ENCODE measurements at regions not wholly inside any gene's neighbourhood (a gene's known extent, or its start where the extent isn't known, plus 50 kb on each side); places are given as distances from the start of the nearest gene placed in this dataset.
"Not testable (repeated sequence)": the region's sequence is repeated elsewhere in the genome, so short reads cannot be mapped to it uniquely, and the experiment has no call there.

GRCh38 chr2:160731415-160731814, 237.8 kb upstream of the RBMS1 start:
- no peak for DNase-seq (ENCODE audit: low read depth)

- no peak for DNase-seq (ENCODE audit: low read depth)
These were observed 238.2 kb upstream of the RBMS1 start for GRCh38 chr2:160731856-160732255.

- DNase-seq (ENCODE audit: low read depth), result no peak
These were observed 242.1 kb upstream of the RBMS1 start for GRCh38 chr2:160735696-160736095.

- DNase-seq (ENCODE audit: low read depth), result no peak
These were observed 242.8 kb upstream of the RBMS1 start for GRCh38 chr2:160736148-160737028.

DNA sequence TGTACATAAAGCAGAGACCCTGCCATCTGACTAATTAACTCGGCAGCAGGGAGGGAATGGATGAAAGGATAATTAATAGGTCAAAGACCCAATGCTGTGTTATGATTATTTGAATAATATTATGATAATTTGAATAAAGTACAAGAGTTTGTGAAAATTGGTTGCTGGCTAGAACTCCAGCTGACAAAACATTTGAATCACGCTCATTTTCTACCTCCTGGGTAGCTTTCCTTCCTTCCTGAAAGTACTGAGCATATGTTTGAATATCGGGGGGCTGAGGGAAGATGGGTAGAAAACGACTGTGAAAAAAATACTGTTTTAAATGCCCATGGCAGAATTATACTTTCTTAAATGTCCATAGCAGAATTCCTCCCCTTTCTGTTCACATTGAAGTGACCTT, 243.6 kb upstream of the RBMS1 start:
- no peak for DNase-seq (ENCODE audit: low read depth)

GRCh38 chr2:160741271-160741670, 247.7 kb upstream of the RBMS1 start:
- DNase-seq (ENCODE audit: low read depth), result no peak

GRCh38 chr2:160741815-160742214, 248.2 kb upstream of the RBMS1 start:
- no peak for DNase-seq (ENCODE audit: low read depth)

DNA sequence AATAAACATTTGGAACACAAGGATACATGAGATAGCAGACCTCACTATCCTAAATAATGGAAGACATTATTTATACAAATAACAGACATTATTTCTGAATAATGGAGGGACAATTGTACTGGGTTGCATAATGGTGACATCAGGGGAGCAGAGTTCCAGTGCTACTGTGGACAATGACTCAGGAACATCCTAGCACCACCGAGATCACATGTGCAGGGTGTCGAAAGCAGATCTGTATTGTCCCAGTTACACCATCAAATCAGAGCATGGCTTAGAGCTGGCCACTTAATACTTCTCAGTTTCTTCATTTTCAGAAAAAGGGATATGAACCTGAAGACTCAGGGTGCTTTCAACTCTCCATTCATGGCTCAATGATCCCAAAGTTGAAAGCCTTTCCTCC, 249.1 kb upstream of the RBMS1 start:
- no peak for DNase-seq (ENCODE audit: low read depth)

DNA sequence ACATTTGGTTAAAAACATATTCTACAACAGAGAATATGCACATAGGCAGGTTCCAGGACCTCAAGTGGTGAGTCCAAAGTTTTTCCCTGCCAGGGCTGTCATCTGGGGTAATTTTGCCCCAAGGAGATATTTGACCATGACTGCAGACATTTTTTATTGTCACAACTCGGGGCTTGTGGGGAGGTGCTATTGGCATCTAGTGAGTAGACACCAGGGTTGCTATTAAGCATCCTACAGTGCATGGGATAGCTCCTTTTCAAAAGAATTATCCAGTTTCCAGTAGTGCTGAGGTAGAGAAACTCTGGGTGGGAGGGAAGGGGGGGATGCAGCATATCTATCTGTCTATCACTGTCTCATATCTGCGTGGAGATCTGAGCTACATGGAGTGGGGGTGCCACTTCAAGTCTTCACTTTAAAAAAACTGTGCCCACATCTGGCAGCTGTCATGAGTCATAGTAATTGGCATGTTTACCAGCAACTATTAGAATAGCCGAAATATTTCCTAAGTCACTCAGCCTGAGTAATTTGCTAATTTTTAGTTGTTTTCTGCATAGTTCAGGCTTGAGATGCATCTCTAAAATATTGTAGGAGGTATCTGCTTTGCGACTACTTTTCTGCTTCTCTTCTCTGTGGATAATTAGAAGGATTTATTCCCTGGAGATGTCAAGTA, 254.0 kb upstream of the RBMS1 start:
- no peak for DNase-seq (ENCODE audit: low read depth)

DNA sequence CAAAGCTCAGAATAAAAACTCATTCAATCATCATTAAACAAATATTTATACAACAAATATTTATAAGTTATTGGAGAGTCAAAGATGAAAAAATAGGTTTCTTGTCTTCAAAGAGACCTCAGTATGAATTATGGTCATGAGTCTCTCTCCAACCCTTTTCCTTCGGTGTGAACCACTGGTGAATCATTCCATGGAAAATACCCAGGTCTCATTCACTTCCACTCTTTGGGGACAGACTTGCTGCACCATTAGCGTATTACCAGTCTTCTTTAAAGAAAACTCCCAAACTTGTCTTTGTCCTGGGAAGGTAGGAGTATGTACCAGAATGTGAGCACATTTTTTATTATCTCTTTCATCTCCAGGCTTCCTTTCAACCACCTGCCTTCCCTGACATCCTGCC, 257.4 kb upstream of the RBMS1 start:
- no peak for DNase-seq (ENCODE audit: low read depth)

- DNase-seq (ENCODE audit: low read depth), result no peak
These were observed 259.1 kb upstream of the RBMS1 start for GRCh38 chr2:160752475-160753330.

DNA sequence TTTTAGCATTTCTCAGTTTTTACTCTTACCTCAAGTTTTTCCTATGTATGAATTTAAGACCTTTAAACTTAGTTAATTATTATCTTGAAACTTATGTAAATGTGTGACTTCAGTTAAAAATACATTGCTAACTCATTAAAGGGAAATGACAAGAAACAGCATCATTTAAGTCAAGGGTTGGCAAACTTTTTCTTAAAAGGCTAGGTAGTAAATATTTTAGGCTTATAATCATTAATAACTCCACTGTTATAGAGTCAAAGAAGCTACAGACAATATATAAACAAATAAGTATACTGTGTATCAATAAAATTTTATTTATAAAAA, 259.7 kb upstream of the RBMS1 start:
- DNase-seq (ENCODE audit: low read depth), result no peak

GRCh38 chr2:160753960-160754359, 260.4 kb upstream of the RBMS1 start:
- no peak for DNase-seq (ENCODE audit: low read depth)

DNA sequence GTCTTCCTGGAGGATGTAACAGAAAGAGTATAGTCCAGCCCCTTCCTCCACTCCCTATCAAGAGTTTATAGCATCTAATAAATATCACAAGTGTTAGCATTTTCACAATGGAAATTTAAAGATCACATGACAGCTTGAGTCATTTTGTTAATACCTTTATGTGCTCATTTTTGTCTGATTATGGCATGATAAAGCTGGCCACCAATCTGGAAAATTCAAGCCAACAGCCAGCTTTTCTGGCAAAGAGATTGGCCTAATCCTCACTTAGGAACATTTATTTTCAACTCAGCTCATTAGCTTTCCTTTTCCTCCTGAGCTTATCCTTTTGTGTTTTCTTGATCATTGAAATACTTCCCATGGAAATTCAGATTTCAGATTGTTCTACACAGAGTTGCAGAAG, 262.9 kb upstream of the RBMS1 start:
- no peak for DNase-seq (ENCODE audit: low read depth)

- not testable (repeated sequence) for DNase-seq (ENCODE audit: low read depth)
These were observed 269.0 kb upstream of the RBMS1 start for GRCh38 chr2:160762493-160763128.

DNA sequence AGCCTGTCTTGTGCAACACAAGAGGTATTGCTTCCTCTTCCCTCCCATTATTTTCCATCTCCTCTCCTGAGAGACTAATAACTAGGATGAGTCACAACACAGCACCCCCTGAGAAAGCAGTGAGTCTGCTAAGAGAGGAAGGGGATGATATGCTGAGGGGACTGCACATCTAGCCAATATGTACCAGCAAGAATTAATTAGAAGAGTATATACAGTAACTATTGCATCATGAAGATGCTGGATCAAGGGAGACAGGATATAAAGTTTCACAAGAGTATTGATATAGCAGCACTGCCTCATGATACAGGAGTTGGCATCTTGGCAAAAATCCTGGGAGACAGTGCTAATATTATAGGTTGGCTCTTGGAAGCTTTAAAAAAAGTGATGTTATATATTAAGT, 289.9 kb upstream of the RBMS1 start:
- no peak for DNase-seq (ENCODE audit: low read depth)

GRCh38 chr2:160784034-160784433, 290.4 kb upstream of the RBMS1 start:
- DNase-seq (ENCODE audit: low read depth), result no peak

DNA sequence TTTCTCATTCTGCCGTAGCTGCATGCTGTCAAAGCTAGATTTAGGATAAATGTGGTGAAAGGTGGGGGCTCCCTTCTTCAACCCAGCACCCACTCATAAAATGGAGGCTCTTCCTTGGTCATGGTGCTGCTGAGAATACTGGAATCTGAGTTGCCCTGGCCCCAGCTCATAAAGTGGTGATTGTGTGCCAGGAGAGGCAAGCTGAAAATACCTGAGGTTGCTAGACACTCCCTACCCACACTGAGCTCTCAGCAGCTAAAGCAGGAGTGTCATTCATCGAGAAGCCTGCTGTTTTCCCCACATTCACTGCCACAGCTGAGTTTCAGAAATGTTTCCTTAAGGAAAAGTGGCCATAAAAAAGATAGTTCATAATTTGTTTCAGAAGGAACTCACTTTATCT, 297.1 kb upstream of the RBMS1 start:
- no peak for DNase-seq (ENCODE audit: low read depth)

GRCh38 chr2:160791884-160792283, 298.3 kb upstream of the RBMS1 start:
- DNase-seq (ENCODE audit: low read depth), result no peak

- DNase-seq (ENCODE audit: low read depth), result no peak
These were observed 299.2 kb upstream of the RBMS1 start for GRCh38 chr2:160792837-160793236.

GRCh38 chr2:160794926-160795325, 301.3 kb upstream of the RBMS1 start:
- no peak for DNase-seq (ENCODE audit: low read depth)

GRCh38 chr2:160803881-160804280, 310.3 kb upstream of the RBMS1 start:
- no peak for DNase-seq (ENCODE audit: low read depth)
